SIG-M5 treated with dmso at 0.1 percent for 504 hours (cell line): ENCODE measurements at regions not wholly inside any gene's neighbourhood (a gene's known extent, or its start where the extent isn't known, plus 50 kb on each side); places are given as distances from the start of the nearest gene placed in this dataset.

Experiments used
- DNase-seq: peaks from one replicate; lab custom pipeline; 2025; ENCODE audit not compliant: unreplicated experiment; lab: John Stamatoyannopoulos, UW

DNA sequence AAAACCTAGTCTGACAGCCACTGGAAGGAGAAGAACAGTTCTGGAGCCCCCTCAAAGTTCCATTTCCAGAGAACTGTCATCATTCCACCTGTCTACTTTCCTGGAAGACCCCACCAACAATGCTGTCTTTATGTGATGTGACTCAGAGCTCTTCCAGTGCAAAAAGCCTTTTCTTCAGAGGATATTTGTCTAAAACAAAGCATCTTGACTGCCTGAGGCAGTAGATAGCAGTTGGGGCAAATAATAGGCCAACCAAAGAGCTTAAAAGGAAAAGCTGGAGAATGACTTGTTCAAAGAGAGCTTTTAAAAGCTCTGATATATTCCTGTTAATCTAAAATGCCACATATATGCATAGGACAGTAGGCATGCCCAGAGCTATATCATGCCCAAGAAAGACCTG is 62.6 kb downstream of the MIS18A start:
- no peak for DNase-seq

GRCh38 chr21:32215306-32215685 is 63.6 kb downstream of the MIS18A start:
- no peak for DNase-seq

DNA sequence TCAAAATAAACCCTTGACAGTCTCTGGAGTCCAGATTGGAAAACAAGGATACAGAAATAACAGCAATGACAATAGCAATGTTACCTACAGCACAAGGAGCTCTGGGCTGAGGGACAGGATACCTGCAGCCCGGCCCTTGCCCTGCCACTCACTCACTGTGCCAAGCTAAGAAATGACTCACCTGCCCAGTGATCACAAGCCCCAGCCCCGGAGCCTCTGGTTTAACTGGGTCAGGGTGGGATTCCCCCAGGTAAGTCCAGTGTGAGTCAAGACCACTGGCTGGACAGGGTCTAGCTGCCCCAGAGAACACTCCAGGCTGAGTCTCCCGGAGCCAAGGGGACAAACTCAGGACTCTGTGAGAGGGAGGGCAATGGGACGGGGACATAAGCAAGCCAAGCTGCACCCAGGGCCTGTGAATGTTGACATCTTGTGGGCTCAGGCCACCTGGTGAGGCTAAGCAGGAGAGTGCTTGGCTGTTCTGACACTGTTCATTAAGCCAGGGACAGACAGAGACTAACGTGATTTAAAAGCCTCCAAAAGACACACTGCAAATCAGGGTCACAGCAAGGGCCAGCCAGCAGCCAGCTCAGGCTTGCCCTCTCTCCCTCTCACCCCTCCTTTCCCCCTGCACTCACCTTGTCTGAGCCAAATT is 64.1 kb downstream of the MIS18A start:
- no peak for DNase-seq

DNA sequence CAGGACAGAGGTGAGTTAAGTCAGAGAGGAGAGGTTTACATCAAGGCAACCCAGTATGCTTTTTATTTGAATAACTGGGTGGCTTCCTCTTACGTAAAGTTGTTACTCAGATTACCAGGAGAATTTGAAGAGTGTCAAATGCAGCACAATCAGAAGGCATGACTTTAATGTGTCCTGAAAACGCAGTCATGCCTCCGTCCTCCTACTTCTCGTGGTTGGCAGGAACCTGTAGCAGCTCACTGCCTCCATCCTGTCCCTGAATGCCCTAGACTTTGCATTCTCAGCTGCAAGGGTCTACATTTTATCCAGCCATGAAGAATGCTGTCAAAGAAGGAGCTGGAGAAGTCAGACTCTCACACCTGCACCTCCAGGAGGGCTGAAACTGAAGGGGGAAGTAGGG is 66.7 kb downstream of the MIS18A start:
- DNase-seq = no peak

DNA sequence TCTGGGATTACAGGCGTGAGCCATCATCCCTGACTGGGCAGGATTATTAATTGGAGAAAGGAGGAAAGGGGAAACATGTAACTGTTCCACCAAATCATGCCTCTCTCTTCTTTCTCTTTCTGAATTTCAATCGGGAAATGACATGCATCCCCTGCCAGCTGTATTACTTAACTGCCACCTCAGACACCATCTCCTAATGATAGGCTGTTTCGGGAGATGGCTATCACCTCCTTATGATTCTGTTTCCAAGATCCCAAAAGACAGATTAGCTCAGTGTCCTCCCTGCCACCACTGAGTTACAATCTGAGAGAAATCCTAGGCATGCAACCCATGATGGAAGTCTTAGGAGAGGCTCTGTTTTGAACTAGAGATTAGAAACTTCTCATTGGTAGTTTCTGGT is 67.5 kb downstream of the MIS18A start:
- DNase-seq = no peak

GRCh38 chr21:32209580-32209979 is 69.3 kb downstream of the MIS18A start:
- no peak for DNase-seq

GRCh38 chr21:32207406-32207716 is 71.5 kb downstream of the MIS18A start:
- DNase-seq = no peak

- no peak for DNase-seq
Measured at GRCh38 chr21:32206631-32207405, 72.0 kb downstream of the MIS18A start.

GRCh38 chr21:32203877-32204480 is 74.9 kb downstream of the MIS18A start:
- DNase-seq = no peak

DNA sequence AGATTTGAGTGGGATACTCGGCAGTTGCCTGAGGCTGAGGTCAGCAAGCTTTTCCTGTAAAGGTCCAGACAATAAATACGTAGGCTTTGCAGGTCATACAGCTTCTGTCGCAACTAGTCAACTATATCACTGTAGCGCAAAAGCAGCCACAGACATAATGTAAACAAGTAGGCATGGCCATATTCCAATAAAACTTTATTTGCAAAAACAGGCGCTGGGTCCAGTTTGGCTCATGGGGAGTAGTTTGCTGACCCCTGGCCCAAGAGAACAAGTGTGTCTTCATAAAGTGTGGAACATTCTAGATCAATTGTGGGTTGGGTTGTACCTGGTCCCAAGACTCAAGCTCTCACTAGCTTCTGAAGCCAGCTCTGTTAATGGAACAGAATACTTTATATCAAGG is 78.8 kb downstream of the MIS18A start:
- no peak for DNase-seq

- no peak for DNase-seq
Measured at GRCh38 chr21:32198384-32198783, 80.5 kb downstream of the MIS18A start.

- no peak for DNase-seq
Measured at GRCh38 chr21:32197896-32198295, 81.0 kb downstream of the MIS18A start.

- no peak for DNase-seq
Measured at GRCh38 chr21:32196001-32196400, 82.8 kb downstream of the MIS18A start.

DNA sequence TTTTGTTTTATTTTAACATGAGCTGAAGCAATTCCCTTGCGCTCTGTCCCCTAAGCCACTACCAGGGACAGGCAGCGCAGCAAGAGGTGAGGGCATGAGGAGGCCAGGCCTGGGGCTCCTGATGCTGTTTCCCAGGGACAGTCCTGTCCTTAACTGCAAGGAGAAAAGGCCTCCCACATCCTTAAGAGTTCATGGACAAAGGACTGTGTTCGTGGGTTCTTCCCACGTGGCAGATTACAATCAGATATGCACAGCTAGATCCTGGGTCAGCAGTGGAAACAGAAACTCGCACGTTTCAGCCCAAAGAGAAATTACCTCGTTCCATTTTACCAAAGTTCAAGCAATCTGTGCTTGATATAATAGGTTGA is 85.8 kb downstream of the MIS18A start:
- no peak for DNase-seq

DNA sequence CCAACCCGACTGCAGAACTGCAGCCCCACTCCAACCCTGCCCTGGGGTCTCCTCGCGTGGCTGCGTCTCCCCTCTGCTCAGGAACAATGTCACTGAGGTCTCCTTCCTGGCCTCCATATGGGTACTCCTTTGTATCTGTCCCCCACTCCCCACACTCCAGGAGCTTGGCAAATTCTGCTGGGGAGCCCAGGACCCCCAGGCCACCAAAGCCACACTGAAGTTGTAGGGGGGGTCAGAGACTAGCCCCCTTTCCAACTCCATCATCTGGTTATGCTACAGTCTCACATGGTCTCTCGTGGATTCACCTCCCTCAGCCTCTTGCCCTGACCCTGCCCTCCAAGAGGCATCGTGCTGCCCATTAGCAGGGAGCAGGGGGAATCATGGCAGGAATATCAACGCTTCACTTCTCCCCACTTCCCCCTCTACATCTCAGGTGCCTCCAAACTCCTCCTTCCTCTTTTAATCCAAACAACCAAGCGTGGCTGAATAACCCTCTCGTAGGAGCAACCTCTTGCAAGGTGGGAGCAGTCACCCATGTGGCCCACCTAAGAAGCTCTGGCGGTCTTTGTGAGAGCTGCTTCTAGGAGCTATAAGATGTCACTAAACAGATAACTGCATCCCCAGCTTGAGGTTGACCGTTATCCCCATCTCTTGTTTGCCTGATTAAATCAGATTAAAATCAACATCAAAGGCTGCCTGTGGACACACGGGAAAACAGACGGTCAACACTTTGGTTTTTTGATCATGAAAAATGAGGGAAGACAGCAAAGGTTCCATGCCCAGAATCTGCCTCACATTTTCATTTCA is 86.4 kb downstream of the MIS18A start:
- DNase-seq = no peak

GRCh38 chr21:32190493-32191144 is 88.2 kb downstream of the MIS18A start:
- no peak for DNase-seq

DNA sequence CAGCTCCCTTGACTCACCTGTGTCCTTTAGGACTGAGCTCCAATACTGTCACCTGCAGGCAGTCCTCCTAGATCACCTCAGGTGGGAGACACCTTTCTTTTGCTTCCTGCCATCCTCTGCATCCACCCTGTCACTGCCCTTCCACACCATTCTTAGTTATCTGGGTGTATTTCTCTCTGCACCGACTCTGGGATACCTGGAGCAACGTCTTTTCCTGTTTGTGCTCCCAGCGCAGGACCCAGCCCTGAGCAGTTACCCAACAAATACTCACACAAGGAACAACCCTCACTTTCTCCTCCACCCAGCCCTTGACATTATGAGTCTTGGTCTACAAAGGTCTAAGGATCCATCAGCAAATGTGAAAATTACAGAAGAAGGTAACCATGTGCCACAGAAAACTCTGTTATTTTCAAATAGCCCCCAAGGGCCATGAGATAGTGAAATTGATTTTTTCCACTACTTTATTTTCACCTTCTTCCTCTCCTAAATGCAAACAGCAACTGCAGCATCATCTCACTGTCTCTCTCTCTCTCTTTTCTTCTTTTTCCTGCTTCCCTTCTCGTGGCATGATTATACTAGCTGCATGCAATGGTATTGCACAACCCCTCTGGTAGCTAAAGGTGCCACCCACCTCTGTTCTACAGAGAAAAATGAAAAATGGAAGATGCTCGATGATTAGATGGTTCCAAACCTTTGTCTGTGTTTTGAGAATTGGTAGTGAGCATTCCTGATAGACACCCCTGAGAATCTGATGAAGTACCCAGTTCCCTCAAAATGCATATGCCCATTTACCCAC is 89.0 kb downstream of the MIS18A start:
- no peak for DNase-seq

DNA sequence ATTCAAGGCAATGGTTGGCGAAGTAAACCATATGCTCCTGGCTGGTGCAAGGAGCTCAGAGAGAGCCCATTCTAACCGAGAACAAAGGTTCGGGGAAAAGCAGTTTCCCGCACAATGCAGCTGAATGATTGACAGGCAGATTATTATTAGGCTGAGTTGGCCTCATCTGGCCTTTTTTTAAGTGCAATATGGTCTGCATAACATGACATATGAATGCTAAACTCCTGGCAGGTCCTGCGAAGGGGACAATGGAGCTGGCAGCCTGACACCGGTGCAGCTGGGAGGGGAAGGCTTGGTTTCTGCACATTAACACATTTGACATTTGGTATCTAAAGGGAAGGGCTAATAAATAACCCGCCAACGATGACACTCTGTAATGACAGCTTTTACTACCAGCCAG is 92.0 kb downstream of the MIS18A start:
- no peak for DNase-seq

DNA sequence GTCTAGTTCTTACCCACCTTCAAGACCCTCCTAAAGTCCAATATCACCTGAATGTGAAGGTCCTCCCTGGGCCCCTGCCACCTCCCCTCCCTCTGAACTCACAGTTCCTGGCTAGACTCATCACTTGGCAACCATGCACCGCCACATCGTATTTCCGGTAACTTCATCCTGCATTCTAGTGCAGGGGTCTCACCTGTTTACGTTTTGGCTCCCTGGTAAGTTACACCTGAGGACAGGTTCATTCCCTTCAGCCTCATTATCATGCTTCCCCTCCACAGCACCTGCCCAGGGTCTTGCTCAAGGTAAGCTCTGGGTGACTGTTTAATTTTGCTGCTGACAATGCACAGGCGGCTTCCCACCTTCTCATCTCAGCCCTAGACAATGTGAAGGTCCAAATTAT is 93.1 kb downstream of the MIS18A start:
- DNase-seq = no peak

GRCh38 chr21:32185103-32185502 is 93.7 kb downstream of the MIS18A start:
- DNase-seq = no peak

GRCh38 chr21:32184485-32184884 is 94.4 kb downstream of the MIS18A start:
- no peak for DNase-seq
